ENCODE measurements at regions not wholly inside any gene's neighbourhood (a gene's known extent, or its start where the extent isn't known, plus 50 kb on each side); places are given as distances from the start of the nearest gene placed in this dataset.

DNA sequence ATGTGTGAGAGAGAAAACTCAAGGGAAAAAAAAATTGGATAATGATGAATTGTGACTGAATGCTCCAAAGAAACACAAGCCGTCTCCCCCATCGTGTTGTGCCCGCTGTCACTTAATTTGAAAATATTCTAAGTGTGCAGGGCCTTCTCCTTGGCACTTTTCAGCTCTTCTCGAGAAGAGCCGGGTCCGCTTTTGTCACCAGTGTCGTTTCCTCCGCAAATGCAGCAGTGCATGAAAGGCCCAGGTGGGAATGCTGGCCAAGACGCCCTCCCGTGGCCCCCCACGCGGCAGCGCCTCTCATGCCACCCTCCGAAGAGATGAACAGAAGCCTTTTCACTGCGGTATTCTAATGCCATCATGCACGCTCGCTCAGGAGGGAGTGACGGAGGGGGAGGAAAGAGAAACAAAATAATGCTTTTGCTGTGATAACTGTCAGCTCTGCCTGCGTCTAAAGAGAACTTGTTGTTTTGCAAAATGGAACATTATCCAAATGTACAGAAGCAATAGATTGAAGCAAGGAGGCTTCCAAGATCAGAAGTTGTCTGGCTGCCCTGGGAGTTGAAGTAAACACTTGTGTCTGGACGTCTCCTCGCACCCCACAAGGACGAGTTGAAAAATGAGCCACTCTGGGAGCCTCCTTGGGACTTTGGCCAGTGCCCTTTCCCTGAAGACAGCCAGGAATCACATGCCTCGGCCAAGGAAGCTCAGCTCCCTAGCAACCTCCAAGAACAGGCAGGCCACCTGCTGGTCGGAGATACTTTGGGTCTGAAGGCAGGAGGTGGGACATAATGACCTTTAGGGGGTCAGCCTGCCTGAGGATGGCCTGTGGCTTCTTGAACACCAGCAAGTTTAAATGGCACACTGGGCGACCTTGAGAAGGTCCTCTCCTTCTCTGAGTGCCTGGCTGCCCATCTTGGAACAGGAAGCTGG lies 166.1 kb upstream of the ZC3H12A start:
- DNase-seq (ENCODE audit: insufficient read length) (no peak), FAIRE-seq (no peak)
- no peak for TF ChIP-seq TAF1 (IDR thresholded peaks at IDR 0.05; ENCODE audit: borderline replicate concordance, low read depth, low read length)
- TF ChIP-seq POLR2AphosphoS5 (IDR thresholded peaks at IDR 0.05; ENCODE audit: low read depth, low read length), result no peak
- no peak for TF ChIP-seq POLR2A (IDR thresholded peaks at IDR 0.05; ENCODE audit: low read depth, low read length)

DNA sequence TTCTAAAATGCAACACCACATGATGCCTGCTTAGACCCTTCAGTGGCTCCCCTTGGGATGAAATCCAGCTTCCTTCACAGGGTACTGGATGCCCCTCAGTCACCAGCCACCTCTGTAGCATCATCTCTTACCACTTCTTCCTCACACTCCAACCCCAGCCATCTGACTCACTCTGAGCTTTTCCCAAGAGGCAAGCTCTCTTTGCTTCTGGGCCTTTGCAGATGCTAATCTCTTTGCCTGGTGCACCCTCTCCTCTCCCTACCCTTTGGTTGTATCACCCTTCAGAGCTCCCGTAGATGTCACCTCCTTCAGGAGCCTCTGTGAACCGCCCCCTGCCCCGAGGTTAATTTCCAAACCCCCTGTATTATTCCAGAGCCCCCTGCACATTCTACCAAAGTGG lies 164.8 kb upstream of the ZC3H12A start:
- TF ChIP-seq TAF1 (IDR thresholded peaks at IDR 0.05; ENCODE audit: borderline replicate concordance, low read depth, low read length), result no peak
- no peak for TF ChIP-seq POLR2A (IDR thresholded peaks at IDR 0.05; ENCODE audit: low read depth, low read length)
- no peak for TF ChIP-seq POLR2AphosphoS5 (IDR thresholded peaks at IDR 0.05; ENCODE audit: low read depth, low read length)
- no peak for FAIRE-seq

DNA sequence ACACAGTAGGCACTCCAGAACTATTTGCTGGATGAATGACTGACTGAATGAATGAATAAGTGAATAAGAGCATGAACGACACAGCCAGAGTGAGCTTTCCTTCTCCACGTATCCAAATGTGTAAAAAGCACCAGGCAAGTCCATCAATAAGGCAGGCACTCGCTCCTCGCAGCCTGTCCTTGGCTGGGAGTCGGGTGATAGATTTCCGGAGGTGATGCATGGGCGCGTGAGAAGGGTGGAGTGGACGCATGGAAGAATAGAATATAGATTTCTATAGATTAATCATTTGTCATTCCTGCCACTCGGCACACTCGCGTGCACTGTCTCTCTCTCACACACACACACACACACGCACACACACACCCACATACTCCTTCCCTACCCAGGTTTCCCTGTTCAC lies 164.3 kb upstream of the ZC3H12A start:
- no peak for TF ChIP-seq POLR2A (IDR thresholded peaks at IDR 0.05; ENCODE audit: low read depth, low read length)
- TF ChIP-seq POLR2AphosphoS5 (IDR thresholded peaks at IDR 0.05; ENCODE audit: low read depth, low read length), result no peak
- no peak for TF ChIP-seq TAF1 (IDR thresholded peaks at IDR 0.05; ENCODE audit: borderline replicate concordance, low read depth, low read length)
- no peak for FAIRE-seq
- DNase-seq (ENCODE audit: insufficient read length), result no peak

More for the DNA sequence above, 164.8 kb upstream of the ZC3H12A start:
- no peak for DNase-seq (ENCODE audit: insufficient read length)

DNA sequence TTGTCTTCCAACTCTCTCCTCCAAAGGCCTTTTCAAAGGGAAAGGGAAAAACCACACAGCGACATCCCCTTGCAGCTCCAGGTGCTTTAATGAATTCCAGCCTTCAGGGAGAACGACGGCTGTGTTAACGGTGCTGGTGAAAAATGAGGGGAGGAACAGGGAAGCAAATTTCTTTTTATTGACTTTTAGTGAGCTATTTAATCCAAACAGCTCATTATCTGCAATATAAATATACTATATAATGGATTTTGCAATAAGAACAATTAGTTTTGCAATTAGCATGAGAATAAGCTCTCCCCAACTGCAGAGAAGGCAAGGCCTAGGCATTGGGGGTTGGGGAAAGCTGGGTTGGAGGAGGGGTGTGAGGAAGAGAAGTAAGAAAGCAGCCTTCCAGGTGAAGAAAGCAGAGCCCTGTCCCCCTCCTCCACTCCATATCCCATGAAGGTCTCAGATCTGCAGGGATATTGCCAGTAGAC lies 159.0 kb upstream of the ZC3H12A start:
- TF ChIP-seq POLR2A (IDR thresholded peaks at IDR 0.05; ENCODE audit: low read depth, low read length) (no peak), POLR2AphosphoS5 (IDR thresholded peaks at IDR 0.05; ENCODE audit: low read depth, low read length) (no peak), TAF1 (IDR thresholded peaks at IDR 0.05; ENCODE audit: borderline replicate concordance, low read depth, low read length) (no peak)
- DNase-seq (ENCODE audit: insufficient read length) (no peak), FAIRE-seq (no peak)

DNA sequence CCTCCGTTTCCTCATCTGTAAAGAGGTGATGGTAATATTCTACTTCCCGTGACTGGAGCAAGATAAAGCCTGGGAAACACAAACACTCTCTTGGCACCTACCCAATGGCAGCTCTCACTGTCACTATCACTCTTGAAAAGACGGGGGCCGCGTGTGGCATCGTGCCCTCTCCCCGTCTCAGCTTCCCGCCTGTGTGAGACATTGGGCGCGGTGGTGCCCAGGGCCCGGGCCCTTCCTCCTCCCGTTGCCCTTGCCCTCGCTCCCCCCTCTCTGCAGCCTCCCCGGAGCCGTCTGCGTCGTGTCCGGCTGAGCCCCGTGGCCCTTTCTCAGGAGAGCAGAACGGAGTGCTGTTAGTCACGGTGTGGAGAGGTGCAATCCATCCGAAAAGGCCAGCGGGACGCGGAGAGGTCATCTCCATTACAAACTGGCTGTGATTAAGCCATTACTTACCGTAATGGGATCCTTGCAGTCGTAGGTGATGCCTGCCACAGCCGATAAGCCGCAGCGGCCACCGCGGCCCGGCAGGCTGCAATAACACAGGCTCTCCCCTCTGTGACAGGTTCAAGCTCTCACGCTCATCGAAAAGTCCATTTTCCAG lies 156.4 kb upstream of the ZC3H12A start:
- DNase-seq (ENCODE audit: insufficient read length) (no peak), FAIRE-seq (no peak)
- no peak for TF ChIP-seq POLR2AphosphoS5 (IDR thresholded peaks at IDR 0.05; ENCODE audit: low read depth, low read length)
- TF ChIP-seq POLR2A (IDR thresholded peaks at IDR 0.05; ENCODE audit: low read depth, low read length), result no peak
- no peak for TF ChIP-seq TAF1 (IDR thresholded peaks at IDR 0.05; ENCODE audit: borderline replicate concordance, low read depth, low read length)

DNA sequence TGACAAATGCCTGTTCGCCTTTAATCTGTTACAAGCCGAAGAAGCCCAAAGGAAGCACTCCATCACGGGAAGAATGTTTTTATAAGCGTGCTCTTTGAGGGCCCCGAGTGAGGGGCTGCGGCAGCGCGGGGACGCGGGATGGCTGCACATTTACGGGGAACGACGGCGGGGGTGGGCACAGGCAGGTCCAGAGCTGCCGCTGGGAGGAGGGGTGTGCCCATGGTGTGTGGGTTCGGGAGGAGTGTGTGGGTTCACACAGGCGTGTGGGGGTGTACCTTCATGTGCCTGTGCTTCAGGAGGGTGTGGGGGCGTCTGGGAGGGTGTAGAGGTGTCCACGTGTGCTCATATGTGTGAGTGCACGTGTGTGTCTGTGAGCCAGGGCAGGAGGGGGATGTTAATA lies 155.9 kb upstream of the ZC3H12A start:
- DNase-seq (ENCODE audit: insufficient read length) (no peak), FAIRE-seq (no peak)
- no peak for TF ChIP-seq POLR2AphosphoS5 (IDR thresholded peaks at IDR 0.05; ENCODE audit: low read depth, low read length)
- no peak for TF ChIP-seq TAF1 (IDR thresholded peaks at IDR 0.05; ENCODE audit: borderline replicate concordance, low read depth, low read length)
- TF ChIP-seq POLR2A (IDR thresholded peaks at IDR 0.05; ENCODE audit: low read depth, low read length), result no peak

DNA sequence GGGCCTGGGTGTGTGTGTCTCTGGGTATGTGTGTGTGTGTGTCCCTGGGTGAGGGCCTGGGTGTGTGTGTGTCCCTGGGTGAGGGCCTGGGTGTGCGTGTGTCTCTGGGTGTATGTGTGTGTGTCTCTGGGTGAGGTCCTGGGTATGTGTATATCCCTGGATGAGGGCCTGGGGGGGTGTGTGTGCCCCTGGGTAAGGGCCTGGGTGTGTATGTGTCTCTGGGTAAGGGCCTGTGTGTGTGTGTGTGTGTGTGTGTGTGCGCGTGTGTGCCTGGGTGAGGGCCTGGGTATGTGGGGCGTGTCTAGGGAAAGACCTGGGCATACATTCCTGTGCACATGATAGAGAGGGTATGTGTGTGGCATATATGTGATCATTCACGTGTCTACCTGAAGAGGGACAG lies 155.1 kb upstream of the ZC3H12A start:
- DNase-seq (ENCODE audit: insufficient read length), result no peak
- no peak for FAIRE-seq
- TF ChIP-seq TAF1 (IDR thresholded peaks at IDR 0.05; ENCODE audit: borderline replicate concordance, low read depth, low read length), result no peak
- TF ChIP-seq POLR2AphosphoS5 (IDR thresholded peaks at IDR 0.05; ENCODE audit: low read depth, low read length), result no peak
- TF ChIP-seq POLR2A (IDR thresholded peaks at IDR 0.05; ENCODE audit: low read depth, low read length), result no peak

DNA sequence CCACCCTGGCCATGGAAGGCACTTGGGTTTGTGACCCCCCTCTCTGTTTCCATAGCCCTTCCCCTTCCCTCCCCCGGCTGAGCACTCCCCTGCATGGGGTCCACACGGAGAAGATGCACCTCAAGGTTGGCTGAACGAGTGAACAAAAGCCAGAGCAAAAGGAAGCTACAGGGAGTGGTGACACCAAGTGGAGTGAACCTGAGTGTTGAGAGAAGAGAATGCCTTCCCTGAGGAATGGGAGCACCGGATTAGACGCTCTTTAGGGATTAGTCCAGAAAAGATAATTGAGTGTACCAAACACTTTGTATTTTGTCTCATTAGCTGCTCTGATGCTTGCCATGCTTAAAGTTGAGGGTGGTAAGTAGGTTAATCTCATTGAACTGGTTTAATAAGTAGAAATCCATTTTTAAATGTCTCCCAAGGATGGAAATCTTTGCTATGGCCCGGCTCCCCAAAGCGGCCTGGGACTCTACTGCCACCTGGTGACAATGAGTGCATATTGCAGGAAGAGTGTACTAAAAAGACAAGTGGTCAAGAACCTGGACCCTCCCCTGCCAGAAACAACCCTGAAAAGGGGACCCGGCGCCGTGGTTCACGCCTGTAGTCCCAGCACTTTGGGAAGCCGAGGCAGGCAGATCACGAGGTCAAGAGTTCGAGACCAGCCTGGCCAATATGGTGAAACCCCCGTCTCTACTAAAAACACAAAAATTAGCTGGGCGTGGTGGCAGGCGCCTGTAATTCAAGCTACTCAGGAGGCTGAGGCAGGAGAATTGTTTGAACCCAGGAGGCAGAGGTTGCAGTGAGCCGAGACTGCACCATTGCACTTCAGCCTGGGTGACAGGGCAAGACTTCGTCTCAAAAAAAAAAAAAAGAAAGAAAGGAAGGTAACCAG lies 150.6 kb upstream of the ZC3H12A start:
- peak; percentile 60 for DNase-seq (ENCODE audit: insufficient read length)
- peak; percentile 74 for FAIRE-seq
- TF ChIP-seq POLR2A (IDR thresholded peaks at IDR 0.05; ENCODE audit: low read depth, low read length) (no peak), TAF1 (IDR thresholded peaks at IDR 0.05; ENCODE audit: borderline replicate concordance, low read depth, low read length) (no peak), POLR2AphosphoS5 (IDR thresholded peaks at IDR 0.05; ENCODE audit: low read depth, low read length) (no peak)

DNA sequence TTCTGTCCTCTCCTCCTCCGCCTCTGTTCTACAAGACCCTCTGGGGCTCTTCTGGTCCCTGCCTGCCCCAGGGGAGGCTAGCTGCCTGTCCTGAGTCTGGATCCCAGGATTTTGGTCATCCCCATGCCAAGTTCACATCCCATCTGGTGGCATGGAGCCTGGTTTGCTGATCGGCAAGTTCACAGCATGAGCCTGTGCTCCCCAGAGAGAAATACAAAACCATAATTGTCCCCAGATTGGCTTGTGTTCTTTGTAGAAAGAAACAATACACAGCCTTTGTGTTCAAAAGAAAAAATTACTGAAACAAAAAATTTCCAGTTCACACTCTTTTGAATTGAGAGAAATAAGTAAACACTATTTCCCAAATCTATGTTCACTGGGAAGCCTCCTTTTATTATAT lies 149.4 kb upstream of the ZC3H12A start:
- FAIRE-seq (no peak), DNase-seq (ENCODE audit: insufficient read length) (no peak)
- TF ChIP-seq TAF1 (IDR thresholded peaks at IDR 0.05; ENCODE audit: borderline replicate concordance, low read depth, low read length) (no peak), POLR2A (IDR thresholded peaks at IDR 0.05; ENCODE audit: low read depth, low read length) (no peak), POLR2AphosphoS5 (IDR thresholded peaks at IDR 0.05; ENCODE audit: low read depth, low read length) (no peak)

DNA sequence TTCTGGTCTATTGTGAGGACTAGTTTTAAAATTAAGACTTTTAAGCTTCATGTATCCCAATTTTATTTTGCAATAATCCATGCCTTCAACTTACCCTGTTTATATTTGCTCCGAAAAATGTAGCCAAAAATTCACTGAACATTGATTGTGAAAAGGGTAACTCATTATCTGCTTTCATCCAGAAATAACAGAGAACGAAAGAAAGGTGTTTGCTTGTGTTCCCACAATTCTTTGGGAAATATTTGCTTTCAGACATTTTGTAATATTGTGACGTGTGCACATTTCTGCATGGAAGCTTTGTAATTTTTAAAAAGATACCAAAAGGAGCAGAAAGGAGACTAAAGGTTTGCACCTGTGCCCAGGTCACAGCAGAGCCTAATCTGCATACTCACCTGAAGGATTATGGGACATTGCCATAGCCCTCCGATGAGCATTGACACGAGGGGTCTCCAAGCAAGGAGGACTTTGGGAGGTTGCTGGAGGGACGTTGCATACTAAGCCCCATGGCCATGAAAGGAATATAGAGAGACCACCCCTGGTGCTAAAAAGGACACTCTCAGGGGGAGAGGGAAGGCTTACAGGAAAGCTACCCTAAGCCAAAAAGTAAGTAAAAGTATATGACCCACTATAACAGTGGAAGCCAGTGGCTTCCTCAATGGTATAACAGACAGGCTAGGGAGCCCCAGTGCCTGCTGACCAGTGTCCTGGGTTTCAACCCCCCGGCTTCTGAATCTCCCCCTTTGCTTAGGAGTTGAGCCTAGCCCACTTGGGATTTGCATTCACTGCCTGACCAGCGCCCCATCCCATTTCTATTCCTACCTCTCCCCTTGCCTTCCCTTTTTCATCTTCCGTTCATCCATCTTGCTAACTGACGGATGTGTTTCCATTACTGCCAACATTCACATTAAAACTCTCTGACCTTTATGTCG lies 148.6 kb upstream of the ZC3H12A start:
- DNase-seq (ENCODE audit: insufficient read length) (no peak), FAIRE-seq (no peak)
- TF ChIP-seq TAF1 (IDR thresholded peaks at IDR 0.05; ENCODE audit: borderline replicate concordance, low read depth, low read length), result no peak
- no peak for TF ChIP-seq POLR2AphosphoS5 (IDR thresholded peaks at IDR 0.05; ENCODE audit: low read depth, low read length)
- TF ChIP-seq POLR2A (IDR thresholded peaks at IDR 0.05; ENCODE audit: low read depth, low read length), result no peak
